ENCODE measurements at regions not wholly inside any gene's neighbourhood (a gene's known extent, or its start where the extent isn't known, plus 50 kb on each side); places are given as distances from the start of the nearest gene placed in this dataset.

- no peak for DNase-seq (ENCODE audit: low read depth in 2 of 2)
Observed at GRCh38 chr7:32347244-32347828, 142.8 kb downstream of the LSM5 start.

GRCh38 chr7:32346253-32346652, 143.9 kb downstream of the LSM5 start:
- no peak for DNase-seq (ENCODE audit: low read depth in 2 of 2)

GRCh38 chr7:32336726-32337125, 153.5 kb downstream of the LSM5 start:
- DNase-seq (ENCODE audit: low read depth in 2 of 2): no peak

GRCh38 chr7:32335107-32335506, 155.1 kb downstream of the LSM5 start:
- DNase-seq (ENCODE audit: low read depth in 2 of 2): no peak

GRCh38 chr7:32330602-32331001, 159.6 kb downstream of the LSM5 start:
- no peak for DNase-seq (ENCODE audit: low read depth in 2 of 2)

- no peak for DNase-seq (ENCODE audit: low read depth in 2 of 2)
Observed at GRCh38 chr7:32326078-32326477, 164.1 kb downstream of the LSM5 start.

GRCh38 chr7:32323712-32324111, 166.5 kb downstream of the LSM5 start:
- no peak for DNase-seq (ENCODE audit: low read depth in 2 of 2)

- no peak for DNase-seq (ENCODE audit: low read depth in 2 of 2)
Observed at GRCh38 chr7:32319012-32319382, 171.2 kb downstream of the LSM5 start.

- DNase-seq (ENCODE audit: low read depth in 2 of 2): no peak
Observed at GRCh38 chr7:32318300-32319011, 171.7 kb downstream of the LSM5 start.

- no peak for DNase-seq (ENCODE audit: low read depth in 2 of 2)
Observed at GRCh38 chr7:32316839-32317238, 173.3 kb downstream of the LSM5 start.

- DNase-seq (ENCODE audit: low read depth in 2 of 2): no peak
Observed at GRCh38 chr7:32314761-32315160, 175.4 kb downstream of the LSM5 start.

- no peak for DNase-seq (ENCODE audit: low read depth in 2 of 2)
Observed at GRCh38 chr7:32301427-32301826, 188.8 kb downstream of the LSM5 start.

GRCh38 chr7:32299133-32299702, 191.0 kb downstream of the LSM5 start:
- DNase-seq (ENCODE audit: low read depth in 2 of 2): no peak

- DNase-seq (ENCODE audit: low read depth in 2 of 2): no peak
Observed at GRCh38 chr7:32298408-32299132, 191.6 kb downstream of the LSM5 start.

GRCh38 chr7:32293833-32294232, 196.3 kb downstream of the LSM5 start:
- no peak for DNase-seq (ENCODE audit: low read depth in 2 of 2)

- DNase-seq (ENCODE audit: low read depth in 2 of 2): no peak
Observed at GRCh38 chr7:32289651-32290414, 200.3 kb downstream of the LSM5 start.

- no peak for DNase-seq (ENCODE audit: low read depth in 2 of 2)
Observed at GRCh38 chr7:32285698-32286097, 204.5 kb downstream of the LSM5 start.

GRCh38 chr7:32283546-32283945, 206.6 kb downstream of the LSM5 start:
- no peak for DNase-seq (ENCODE audit: low read depth in 2 of 2)

- no peak for DNase-seq (ENCODE audit: low read depth in 2 of 2)
Observed at GRCh38 chr7:32279500-32279899, 209.3 kb upstream of the PDE1C start.

GRCh38 chr7:32275216-32276009, 205.2 kb upstream of the PDE1C start:
- DNase-seq (ENCODE audit: low read depth in 2 of 2): no peak

- DNase-seq (ENCODE audit: low read depth in 2 of 2): no peak
Observed at GRCh38 chr7:32273297-32273696, 203.1 kb upstream of the PDE1C start.
